Fibroblast of villous mesenchyme (primary cell): ENCODE measurements at regions not wholly inside any gene's neighbourhood (a gene's known extent, or its start where the extent isn't known, plus 50 kb on each side); places are given as distances from the start of the nearest gene placed in this dataset.
"Not testable (repeated sequence)": the region's sequence is repeated elsewhere in the genome, so short reads cannot be mapped to it uniquely, and the experiment has no call there.

Experiments used
- DNase-seq: peaks from one replicate; pipeline ENCODE4 v3.0.0-alpha.2; 2010; ENCODE audit warnings: low read depth
- H3K4me3 ChIP-seq: 2 replicates; pipeline ENCODE4 v1.5.1; 2011; ENCODE audit warnings: low read depth, mild to moderate bottlenecking, low read length
- CTCF ChIP-seq: IDR thresholded peaks from 2 replicates; pipeline ENCODE4 v1.5.1; 2012; ENCODE audit warnings: low read depth, mild to moderate bottlenecking, low read length; ENCODE audit not compliant: insufficient read depth

GRCh38 chr6:15887491-15888461 is 224.9 kb upstream of the DTNBP1 start:
- DNase-seq, result no peak
- no peak overlapping the region for H3K4me3 ChIP-seq
- no peak for TF ChIP-seq CTCF

- TF ChIP-seq CTCF, result no peak
- H3K4me3 ChIP-seq, result no peak overlapping the region
- DNase-seq, result no peak
These were observed 222.8 kb upstream of the DTNBP1 start for GRCh38 chr6:15885624-15886023.

- H3K4me3 ChIP-seq, result not testable (repeated sequence)
These were observed 220.8 kb upstream of the DTNBP1 start for GRCh38 chr6:15883593-15883992.

GRCh38 chr6:15882915-15883314 is 220.1 kb upstream of the DTNBP1 start:
- DNase-seq, result no peak
- H3K4me3 ChIP-seq, result no peak overlapping the region
- TF ChIP-seq CTCF, result no peak

More at GRCh38 chr6:15883593-15883992, 220.8 kb upstream of the DTNBP1 start:
- not testable (repeated sequence) for DNase-seq

- no peak for TF ChIP-seq CTCF
- no peak for DNase-seq
- H3K4me3 ChIP-seq, result no peak overlapping the region
These were observed 219.5 kb upstream of the DTNBP1 start for GRCh38 chr6:15882345-15882744.

GRCh38 chr6:15881150-15881549 is 218.3 kb upstream of the DTNBP1 start:
- no peak for DNase-seq
- H3K4me3 ChIP-seq, result no peak overlapping the region
- TF ChIP-seq CTCF, result no peak

- DNase-seq, result no peak
- H3K4me3 ChIP-seq, result no peak overlapping the region
- TF ChIP-seq CTCF, result no peak
These were observed 217.6 kb upstream of the DTNBP1 start for GRCh38 chr6:15880262-15880973.
